Gastrocnemius medialis (tissue), 4 donors: ENCODE measurements at regions not wholly inside any gene's neighbourhood (a gene's known extent, or its start where the extent isn't known, plus 50 kb on each side); places are given as distances from the start of the nearest gene placed in this dataset.

Experiments
- ATAC-seq, 2 donors: fragments of 150-250 bp; one replicate each; pipeline ENCODE4 v1.9.1; 2016
- DNase-seq, 2 donors: peaks; one replicate each; pipeline ENCODE4 v3.0.0-alpha.2; 2019
- H3K27ac ChIP-seq, 4 donors: fragments of 200-600 bp; sonication (generic); 1 replicate in 1 of 4; 2 replicates in 3 of 4; pipeline ENCODE4 v1.5.1; 2016 to 2018; ENCODE audit warnings: mild to moderate bottlenecking in 2 of 4, moderate library complexity in 1 of 4
- H3K27me3 ChIP-seq, 3 donors: fragments of 200-600 bp; sonication (generic) in 2 of 3; 1 replicate in 1 of 3; 2 replicates in 2 of 3; pipeline versions ENCODE4 v1.5.1 to v1.6.0; 2016 to 2019; ENCODE audit warnings: mild to moderate bottlenecking in 1 of 3, moderate library complexity in 1 of 3
- H3K36me3 ChIP-seq, 2 donors: fragments of 200-600 bp; sonication (generic) in 1 of 2; one replicate each; pipeline ENCODE4 v1.5.1; 2017 to 2018
- H3K4me1 ChIP-seq, 2 donors: fragments of 200-600 bp; sonication (generic) in 1 of 2; one replicate each; pipeline ENCODE4 v1.5.1; 2016 to 2017; ENCODE audit warnings: mild to moderate bottlenecking in 2 of 2
- H3K4me3 ChIP-seq, 4 donors: fragments of 200-600 bp; sonication (generic) in 3 of 4; 1 replicate in 1 of 4; 2 replicates in 3 of 4; pipeline ENCODE4 v1.5.1; 2016 to 2019; ENCODE audit warnings: mild to moderate bottlenecking in 2 of 4
- H3K9me3 ChIP-seq, 3 donors: fragments of 200-600 bp; sonication (generic) in 2 of 3; 1 replicate in 1 of 3; 2 replicates in 2 of 3; pipeline ENCODE4 v1.5.1; 2016 to 2019
- POLR2A ChIP-seq, 2 donors: fragments of 450-650 bp; IDR thresholded peaks; one replicate each; pipeline ENCODE4 v1.6.1; 2017; ENCODE audit warnings: antibody characterized with exemption in 2 of 2, mild to moderate bottlenecking in 2 of 2, moderate library complexity in 2 of 2
- in situ Hi-C, 4 donors: fragments of 200-750 bp; cut with MboI; loops; one replicate each; pipeline versions ENCODE4 v1.15.0 to v1.8.0; 2017; ENCODE audit warnings: low sequenced_read_pairs in 4 of 4
- intact Hi-C: fragments of 100-400 bp; cut with DNase I; formaldehyde crosslinking; loops from one replicate; pipeline ENCODE4 v1.15.1; 2023; ENCODE audit warnings: low total_unique reads
- TF ChIP-seq, protein P1 (sequence below), 5 experiments: fragments of 450-650 bp in 3 of 5; fragments of 200-600 bp in 2 of 5; sonication (generic) in 2 of 5; IDR thresholded peaks in 4 of 5; conservative IDR thresholded peaks in 1 of 5; 1 replicate in 4 of 5; 2 replicates in 1 of 5; pipeline ENCODE4 v1.5.1; 2016 to 2019; ENCODE audit warnings: antibody characterized with exemption in 5 of 5, mild to moderate bottlenecking in 3 of 5, moderate library complexity in 3 of 5

DNA sequence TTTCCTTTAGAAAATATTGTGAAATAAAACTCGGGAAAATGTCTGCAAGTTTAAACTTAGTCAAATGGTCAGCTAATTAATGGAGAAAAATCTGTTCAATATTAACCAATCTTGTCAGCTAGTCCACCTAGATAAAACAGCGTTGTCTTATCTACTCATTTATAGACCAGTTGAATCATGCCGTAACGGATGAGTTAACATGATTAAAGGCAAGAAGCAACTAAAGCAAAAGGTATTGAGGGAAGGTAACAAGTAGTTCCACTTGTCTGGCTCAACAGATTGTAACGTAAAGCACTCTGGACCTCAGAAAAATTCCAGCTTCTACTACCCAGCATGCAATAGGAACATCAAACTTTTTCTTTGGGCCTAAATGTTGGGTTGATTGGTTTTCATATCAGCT lies 958.2 kb downstream of the DIAPH3 start:
- Histone ChIP-seq H3K36me3 (no peaks in the 10 kb centered on the region), H3K9me3 (no peaks in the 10 kb centered on the region), H3K4me1 (no peaks in the 10 kb centered on the region), H3K4me3 (no peak overlapping the region), H3K27me3 (no peaks in the 10 kb centered on the region), H3K27ac (no peak overlapping the region)
- ATAC-seq (no peak), DNase-seq (no peak)
- TF ChIP-seq, protein P1, sequence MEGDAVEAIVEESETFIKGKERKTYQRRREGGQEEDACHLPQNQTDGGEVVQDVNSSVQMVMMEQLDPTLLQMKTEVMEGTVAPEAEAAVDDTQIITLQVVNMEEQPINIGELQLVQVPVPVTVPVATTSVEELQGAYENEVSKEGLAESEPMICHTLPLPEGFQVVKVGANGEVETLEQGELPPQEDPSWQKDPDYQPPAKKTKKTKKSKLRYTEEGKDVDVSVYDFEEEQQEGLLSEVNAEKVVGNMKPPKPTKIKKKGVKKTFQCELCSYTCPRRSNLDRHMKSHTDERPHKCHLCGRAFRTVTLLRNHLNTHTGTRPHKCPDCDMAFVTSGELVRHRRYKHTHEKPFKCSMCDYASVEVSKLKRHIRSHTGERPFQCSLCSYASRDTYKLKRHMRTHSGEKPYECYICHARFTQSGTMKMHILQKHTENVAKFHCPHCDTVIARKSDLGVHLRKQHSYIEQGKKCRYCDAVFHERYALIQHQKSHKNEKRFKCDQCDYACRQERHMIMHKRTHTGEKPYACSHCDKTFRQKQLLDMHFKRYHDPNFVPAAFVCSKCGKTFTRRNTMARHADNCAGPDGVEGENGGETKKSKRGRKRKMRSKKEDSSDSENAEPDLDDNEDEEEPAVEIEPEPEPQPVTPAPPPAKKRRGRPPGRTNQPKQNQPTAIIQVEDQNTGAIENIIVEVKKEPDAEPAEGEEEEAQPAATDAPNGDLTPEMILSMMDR (IDR thresholded peaks at IDR 0.05 in 4 of 5, conservative IDR thresholded peaks at IDR 0.05 in 1 of 5), result no peak
- no peak for TF ChIP-seq POLR2A (IDR thresholded peaks at IDR 0.05)
- intact Hi-C loops, result no loop called here
- in situ Hi-C loops, result no loop called here

DNA sequence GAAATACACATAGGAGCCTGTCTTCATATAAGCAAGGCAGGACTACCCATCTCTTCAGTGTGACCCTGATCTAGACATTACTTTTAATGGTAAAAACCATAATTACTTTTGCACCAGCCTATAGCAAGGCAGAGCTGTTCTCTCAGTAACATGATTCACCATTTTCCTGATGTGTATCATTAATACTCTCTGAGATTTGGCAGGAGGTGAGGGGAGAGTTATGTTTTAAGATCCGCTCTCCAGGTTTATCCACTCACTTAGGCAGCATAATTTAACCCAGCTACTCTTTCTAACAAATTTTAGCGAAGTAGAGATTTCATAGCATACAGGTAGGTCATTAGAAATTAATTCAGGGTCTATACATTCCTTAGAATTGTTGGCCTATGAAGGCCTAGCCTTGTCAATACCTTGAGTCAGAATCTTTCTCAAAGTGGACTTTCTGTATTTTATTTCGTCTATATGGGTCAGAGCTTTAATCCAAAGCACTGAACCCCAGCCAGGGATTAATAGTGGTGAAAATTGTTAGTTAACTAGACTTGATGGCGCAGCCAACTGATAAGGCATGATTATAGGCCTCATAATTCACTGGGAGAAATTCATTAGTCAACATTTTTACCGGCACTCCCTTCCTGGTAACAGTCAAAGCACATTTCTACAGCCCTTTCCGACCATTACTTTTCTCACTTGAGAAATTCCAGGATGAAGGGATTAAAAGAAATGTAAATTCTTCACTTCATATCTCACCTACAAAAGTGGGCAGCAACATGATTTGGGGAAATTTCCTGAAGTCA lies 955.1 kb downstream of the DIAPH3 start:
- H3K4me1 ChIP-seq, result no peaks in the 10 kb centered on the region
- no peak overlapping the region for H3K4me3 ChIP-seq
- no peaks in the 10 kb centered on the region for H3K27me3 ChIP-seq
- ATAC-seq, result no peak
- H3K9me3 ChIP-seq, result no peaks in the 10 kb centered on the region
- in situ Hi-C loops (no loop called here), intact Hi-C loops (no loop called here)
- no peaks in the 10 kb centered on the region for H3K36me3 ChIP-seq
- no peak for DNase-seq
- H3K27ac ChIP-seq, result no peak overlapping the region
- no peak for TF ChIP-seq POLR2A (IDR thresholded peaks at IDR 0.05)
- TF ChIP-seq, protein P1 (IDR thresholded peaks at IDR 0.05 in 4 of 5, conservative IDR thresholded peaks at IDR 0.05 in 1 of 5), result no peak

DNA sequence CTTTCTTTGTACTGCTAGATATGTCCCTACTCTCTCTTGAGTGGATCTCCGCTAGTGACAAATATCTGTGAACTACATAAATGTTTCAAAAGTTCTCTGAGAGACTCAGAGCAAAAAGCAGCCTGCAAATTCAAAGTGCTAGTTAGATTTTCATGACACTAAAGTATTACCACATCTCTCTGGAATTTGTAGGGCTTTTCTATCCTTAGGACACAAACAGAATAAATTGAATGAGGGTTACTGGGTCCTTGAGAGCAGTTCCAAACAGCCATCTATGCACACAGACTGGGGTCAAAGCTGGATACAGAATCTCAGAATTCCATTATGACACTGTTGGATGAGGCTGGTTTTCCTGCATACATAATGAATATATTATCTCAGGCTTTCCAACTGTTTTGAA lies 953.2 kb downstream of the DIAPH3 start:
- ATAC-seq (no peak), DNase-seq (no peak)
- Histone ChIP-seq H3K27me3 (no peaks in the 10 kb centered on the region), H3K27ac (no peak overlapping the region), H3K36me3 (no peaks in the 10 kb centered on the region), H3K4me1 (no peaks in the 10 kb centered on the region), H3K9me3 (no peaks in the 10 kb centered on the region), H3K4me3 (no peak overlapping the region)
- no peak for TF ChIP-seq POLR2A (IDR thresholded peaks at IDR 0.05)
- TF ChIP-seq, protein P1 (IDR thresholded peaks at IDR 0.05 in 4 of 5, conservative IDR thresholded peaks at IDR 0.05 in 1 of 5), result no peak
- intact Hi-C loops (no loop called here), in situ Hi-C loops (no loop called here)

DNA sequence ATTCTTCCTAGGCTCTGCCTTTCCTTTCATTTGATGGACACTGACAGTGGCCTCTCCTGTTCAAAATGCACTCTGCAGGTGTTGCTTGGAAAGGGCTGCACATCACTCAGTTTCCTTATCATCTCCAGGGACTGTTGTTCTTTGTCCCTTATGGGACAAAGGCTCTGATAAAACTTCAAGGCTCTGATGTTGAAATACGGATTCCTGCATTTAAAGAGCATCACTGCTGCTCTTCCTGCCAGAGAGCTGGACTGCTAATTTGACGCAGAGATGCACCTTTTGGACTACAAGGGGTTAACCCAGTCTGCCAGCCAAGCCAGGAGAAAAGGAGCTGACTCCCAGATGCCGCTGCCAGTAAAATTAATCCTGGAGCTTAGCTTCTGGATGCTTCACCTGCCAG lies 952.1 kb downstream of the DIAPH3 start:
- DNase-seq, result no peak
- no peaks in the 10 kb centered on the region for H3K4me1 ChIP-seq
- no peaks in the 10 kb centered on the region for H3K36me3 ChIP-seq
- no peaks in the 10 kb centered on the region for H3K9me3 ChIP-seq
- TF ChIP-seq POLR2A (IDR thresholded peaks at IDR 0.05), result no peak
- no peak for ATAC-seq
- intact Hi-C loops, result no loop called here
- H3K4me3 ChIP-seq, result no peak overlapping the region
- no peak overlapping the region for H3K27ac ChIP-seq
- H3K27me3 ChIP-seq, result no peaks in the 10 kb centered on the region
- in situ Hi-C loops, result no loop called here

DNA sequence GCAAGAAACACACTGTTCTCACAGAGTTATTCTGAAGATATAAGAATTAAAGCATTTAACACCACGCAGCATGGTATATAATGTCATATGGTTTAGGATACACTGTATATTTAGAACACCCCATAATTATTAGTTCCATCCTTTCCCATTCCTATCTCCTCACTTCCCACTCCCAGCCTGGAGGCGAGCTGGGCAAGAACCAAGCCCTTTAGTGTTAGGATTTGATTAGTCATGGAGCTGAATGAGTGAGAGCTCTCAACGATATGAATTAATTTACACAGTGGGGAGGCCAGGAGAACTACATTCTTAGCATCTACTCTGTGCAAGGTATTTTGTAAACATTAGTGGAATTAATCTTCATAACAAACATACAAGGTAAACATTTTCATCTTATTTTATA lies 934.3 kb downstream of the DIAPH3 start:
- Histone ChIP-seq H3K4me1 (no peaks in the 10 kb centered on the region), H3K27ac (no peak overlapping the region), H3K36me3 (no peaks in the 10 kb centered on the region), H3K27me3 (no peaks in the 10 kb centered on the region), H3K9me3 (no peaks in the 10 kb centered on the region), H3K4me3 (no peak overlapping the region)
- intact Hi-C loops, result no loop called here
- in situ Hi-C loops, result no loop called here
- DNase-seq, result no peak
- no peak for ATAC-seq
- no peak for TF ChIP-seq POLR2A (IDR thresholded peaks at IDR 0.05)
- TF ChIP-seq, protein P1 (IDR thresholded peaks at IDR 0.05 in 4 of 5, conservative IDR thresholded peaks at IDR 0.05 in 1 of 5), result no peak
